ENCODE measurements at regions not wholly inside any gene's neighbourhood (a gene's known extent, or its start where the extent isn't known, plus 50 kb on each side); places are given as distances from the start of the nearest gene placed in this dataset.

DNA sequence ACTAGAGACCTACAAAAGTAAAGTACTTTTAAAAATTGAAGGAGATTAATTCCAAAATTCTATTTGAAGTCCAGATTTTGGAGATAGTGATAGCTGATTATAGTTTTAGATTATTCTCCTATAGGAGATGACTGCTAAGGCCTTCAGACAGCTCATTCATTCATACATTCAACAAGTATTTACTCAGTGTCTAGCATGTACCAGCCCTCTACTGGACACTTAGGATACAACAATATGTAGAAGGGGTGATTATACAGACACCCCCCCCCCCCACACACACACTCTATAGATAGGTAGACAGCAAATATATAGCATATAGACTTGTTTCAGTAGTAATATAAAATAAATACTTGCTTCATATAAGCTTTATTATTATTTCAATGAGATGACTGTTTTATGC, 60.4 kb upstream of the TAF9B start:
- Mint-ChIP-seq H3K4me3 (no peak overlapping the region), H3K4me1 (no peaks in the 10 kb centered on the region), H3K27ac (no peak overlapping the region), H3K9me3 (peaks cover 30 to 31% of the 10 kb centered on the region in 2 experiments), H3K36me3 (ENCODE audit: insufficient read depth in 1 of 3, low read depth in 3 of 3) (peaks cover 0 to 4% (median 3%) of the 10 kb centered on the region in 3 experiments; a peak in 4 of 7 replicates), H3K27me3 (ENCODE audit: low read depth) (no peaks in the 10 kb centered on the region; the same call in 1 of the 2 replicates)
- Histone ChIP-seq H3K79me2 (ENCODE audit: insufficient read depth, low read length) (no peaks in the 10 kb centered on the region), H2BK12ac (ENCODE audit: insufficient read length, low read depth, low read length) (no peak overlapping the region), H3T11ph (ENCODE audit: low read length) (no peak overlapping the region), H3K4ac (ENCODE audit: low read depth, low read length) (no peak overlapping the region), H3K56ac (ENCODE audit: insufficient read length, low read depth, low read length) (no peak overlapping the region), H2AK5ac (ENCODE audit: insufficient read length, low read length) (no peak overlapping the region), H2BK15ac (ENCODE audit: low read depth, low read length) (no peak overlapping the region), H3K23me2 (ENCODE audit: insufficient read length, low read depth, low read length, poor library complexity, severe bottlenecking) (no peaks in the 10 kb centered on the region), H4K20me1 (ENCODE audit: control insufficient read depth, insufficient read depth, insufficient read length) (no peaks in the 10 kb centered on the region), H3K23ac (ENCODE audit: insufficient read length, low read depth, low read length) (no peak overlapping the region), H3K14ac (ENCODE audit: insufficient read depth, low read length) (no peak overlapping the region), H3K9me3 (ENCODE audit: control insufficient read depth, low read depth, low read length) (peaks cover 4% of the 10 kb centered on the region), H2BK120ac (ENCODE audit: low read depth, low read length, poor library complexity, severe bottlenecking) (no peak overlapping the region), H4K91ac (ENCODE audit: insufficient read length, low read depth, low read length) (no peak overlapping the region), H3K9ac (ENCODE audit: extremely low read depth, insufficient read length, low read length) (no peak overlapping the region), H3K18ac (ENCODE audit: insufficient read length, low read depth, low read length) (no peak overlapping the region), H3K79me1 (ENCODE audit: insufficient read depth, low read depth, low read length, poor library complexity, severe bottlenecking) (no peaks in the 10 kb centered on the region), H3K4me1 (ENCODE audit: insufficient read depth, low read length) (no peaks in the 10 kb centered on the region), H4K5ac (ENCODE audit: insufficient read length, low read depth, low read length) (no peak overlapping the region), H2BK20ac (ENCODE audit: low read depth, low read length, poor library complexity, severe bottlenecking) (no peak overlapping the region), H3K27ac (ENCODE audit: insufficient read length, low read depth, low read length) (no peak overlapping the region), H3K4me2 (ENCODE audit: insufficient read depth, insufficient read length, low read length) (no peak overlapping the region), H2AFZ (ENCODE audit: low read length) (no peak overlapping the region), H3K27me3 (ENCODE audit: insufficient read depth, low read length) (no peaks in the 10 kb centered on the region), H2BK5ac (ENCODE audit: insufficient read length, low read length) (no peak overlapping the region), H4K8ac (replicated peaks; ENCODE audit: insufficient read length, low read depth, low read length) (no peak overlapping the region)
- DNase-seq = no peak
- TF ChIP-seq, protein P1, sequence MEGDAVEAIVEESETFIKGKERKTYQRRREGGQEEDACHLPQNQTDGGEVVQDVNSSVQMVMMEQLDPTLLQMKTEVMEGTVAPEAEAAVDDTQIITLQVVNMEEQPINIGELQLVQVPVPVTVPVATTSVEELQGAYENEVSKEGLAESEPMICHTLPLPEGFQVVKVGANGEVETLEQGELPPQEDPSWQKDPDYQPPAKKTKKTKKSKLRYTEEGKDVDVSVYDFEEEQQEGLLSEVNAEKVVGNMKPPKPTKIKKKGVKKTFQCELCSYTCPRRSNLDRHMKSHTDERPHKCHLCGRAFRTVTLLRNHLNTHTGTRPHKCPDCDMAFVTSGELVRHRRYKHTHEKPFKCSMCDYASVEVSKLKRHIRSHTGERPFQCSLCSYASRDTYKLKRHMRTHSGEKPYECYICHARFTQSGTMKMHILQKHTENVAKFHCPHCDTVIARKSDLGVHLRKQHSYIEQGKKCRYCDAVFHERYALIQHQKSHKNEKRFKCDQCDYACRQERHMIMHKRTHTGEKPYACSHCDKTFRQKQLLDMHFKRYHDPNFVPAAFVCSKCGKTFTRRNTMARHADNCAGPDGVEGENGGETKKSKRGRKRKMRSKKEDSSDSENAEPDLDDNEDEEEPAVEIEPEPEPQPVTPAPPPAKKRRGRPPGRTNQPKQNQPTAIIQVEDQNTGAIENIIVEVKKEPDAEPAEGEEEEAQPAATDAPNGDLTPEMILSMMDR (conservative IDR thresholded peaks at IDR 0.05) = peak; percentile 46; the same call in 2 of the 3 replicates
